ENCODE measurements at regions not wholly inside any gene's neighbourhood (a gene's known extent, or its start where the extent isn't known, plus 50 kb on each side); places are given as distances from the start of the nearest gene placed in this dataset.
"Not testable (repeated sequence)": the region's sequence is repeated elsewhere in the genome, so short reads cannot be mapped to it uniquely, and the experiment has no call there.

DNA sequence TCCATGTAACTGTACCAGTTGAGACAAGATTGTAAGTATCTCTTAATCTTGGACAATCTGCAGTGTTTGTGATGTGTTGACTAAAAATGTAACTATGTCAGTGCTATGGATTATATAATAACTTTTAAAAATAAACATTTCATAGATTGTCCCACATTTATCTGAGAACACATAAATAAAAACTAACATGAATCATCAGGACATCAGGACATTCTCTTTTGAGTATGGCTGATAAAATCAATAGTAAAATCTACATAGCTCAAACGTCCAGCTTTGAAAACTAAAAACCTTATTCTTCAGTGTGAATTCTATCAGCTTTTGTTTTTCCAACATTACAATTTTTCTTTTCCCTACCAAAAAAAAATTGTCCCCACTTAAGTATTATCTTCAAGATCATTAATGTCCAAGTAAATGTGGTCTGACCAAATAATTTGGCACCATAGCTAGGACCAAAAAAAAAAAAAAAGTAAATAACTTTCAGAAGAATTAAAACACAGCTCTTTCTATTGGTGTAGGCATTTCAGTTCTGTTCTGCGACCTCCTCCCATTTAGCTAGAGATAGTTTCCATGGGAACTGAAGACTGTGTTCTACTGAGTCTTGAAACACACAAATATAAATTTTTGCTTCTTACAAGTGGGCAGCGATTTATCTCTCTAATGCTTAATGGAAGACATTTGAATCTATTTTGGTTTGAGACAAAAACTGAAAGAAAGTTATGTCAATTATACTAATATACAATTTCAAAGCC, 123.0 kb upstream of the SGCE start:
- TF ChIP-seq, protein P1, sequence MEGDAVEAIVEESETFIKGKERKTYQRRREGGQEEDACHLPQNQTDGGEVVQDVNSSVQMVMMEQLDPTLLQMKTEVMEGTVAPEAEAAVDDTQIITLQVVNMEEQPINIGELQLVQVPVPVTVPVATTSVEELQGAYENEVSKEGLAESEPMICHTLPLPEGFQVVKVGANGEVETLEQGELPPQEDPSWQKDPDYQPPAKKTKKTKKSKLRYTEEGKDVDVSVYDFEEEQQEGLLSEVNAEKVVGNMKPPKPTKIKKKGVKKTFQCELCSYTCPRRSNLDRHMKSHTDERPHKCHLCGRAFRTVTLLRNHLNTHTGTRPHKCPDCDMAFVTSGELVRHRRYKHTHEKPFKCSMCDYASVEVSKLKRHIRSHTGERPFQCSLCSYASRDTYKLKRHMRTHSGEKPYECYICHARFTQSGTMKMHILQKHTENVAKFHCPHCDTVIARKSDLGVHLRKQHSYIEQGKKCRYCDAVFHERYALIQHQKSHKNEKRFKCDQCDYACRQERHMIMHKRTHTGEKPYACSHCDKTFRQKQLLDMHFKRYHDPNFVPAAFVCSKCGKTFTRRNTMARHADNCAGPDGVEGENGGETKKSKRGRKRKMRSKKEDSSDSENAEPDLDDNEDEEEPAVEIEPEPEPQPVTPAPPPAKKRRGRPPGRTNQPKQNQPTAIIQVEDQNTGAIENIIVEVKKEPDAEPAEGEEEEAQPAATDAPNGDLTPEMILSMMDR (IDR thresholded peaks at IDR 0.05; ENCODE audit: control extremely low read depth, extremely low read depth, low read depth, missing control alignments) = no peak
- ChIA-PET POLR2A (no interaction called here), CTCF (interaction anchor here (1.0 to 1.1 kb wide), 2 partner anchors 36 to 57 kb away, joined by 3 read pairs; no protein-coding TSS in a partner anchor)

DNA sequence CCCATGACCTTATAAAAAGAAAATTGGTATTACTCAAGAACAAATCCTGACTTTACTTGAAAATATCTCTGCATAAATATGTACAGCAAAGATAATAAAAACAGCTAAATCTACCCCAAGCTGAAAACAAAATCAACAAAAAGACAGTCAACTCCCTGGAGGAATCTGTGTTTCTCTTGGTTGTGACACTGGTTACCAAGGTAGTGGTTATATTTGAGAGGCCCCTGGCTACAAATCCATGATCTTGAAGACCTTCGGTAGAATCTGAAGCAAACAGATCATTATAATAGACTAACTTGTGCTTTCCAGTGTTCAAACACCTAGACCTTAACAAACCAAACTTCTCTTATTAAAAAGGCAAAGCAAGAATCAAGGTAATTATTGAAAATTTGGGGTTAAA, 123.9 kb upstream of the SGCE start:
- no peak for DNase-seq (ENCODE audit: extremely low spot score)
- CTCF ChIA-PET = no interaction called here
- TF ChIP-seq, protein P1 (IDR thresholded peaks at IDR 0.05; ENCODE audit: control extremely low read depth, extremely low read depth, low read depth, missing control alignments) = no peak
- POLR2A ChIA-PET = no interaction called here

More for the DNA sequence above, 123.0 kb upstream of the SGCE start:
- no peak for DNase-seq (ENCODE audit: extremely low spot score)

- ChIA-PET POLR2A (no interaction called here), CTCF (no interaction called here)
- no peak for DNase-seq (ENCODE audit: extremely low spot score)
- TF ChIP-seq, protein P1 (IDR thresholded peaks at IDR 0.05; ENCODE audit: control extremely low read depth, extremely low read depth, low read depth, missing control alignments) = no peak
Measured at GRCh38 chr7:94781236-94781635, 125.3 kb upstream of the SGCE start.

DNA sequence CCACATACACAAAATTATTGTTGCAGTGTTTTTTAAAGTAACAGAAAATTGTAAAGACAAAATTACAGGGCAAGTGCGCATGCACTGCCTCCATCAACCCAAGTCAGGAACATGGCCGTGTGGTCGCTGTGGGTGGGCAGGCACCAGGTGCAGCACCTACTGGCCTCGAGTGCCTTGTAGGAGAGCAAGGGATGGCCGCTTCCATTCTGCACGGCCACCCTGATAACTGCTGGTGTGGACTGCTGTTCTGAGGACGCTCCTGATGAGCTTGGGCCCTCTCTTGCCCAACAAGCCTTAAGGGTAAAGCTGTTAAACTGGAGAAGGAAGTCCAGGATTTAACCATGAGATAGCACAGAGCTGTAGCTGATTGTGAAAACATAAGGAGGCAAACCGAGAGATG, 124.6 kb upstream of the PPP1R9A start:
- POLR2A ChIA-PET = no interaction called here
- DNase-seq (ENCODE audit: extremely low spot score) = no peak
- CTCF ChIA-PET = no interaction called here
- TF ChIP-seq, protein P1 (IDR thresholded peaks at IDR 0.05; ENCODE audit: control extremely low read depth, extremely low read depth, low read depth, missing control alignments) = no peak

DNA sequence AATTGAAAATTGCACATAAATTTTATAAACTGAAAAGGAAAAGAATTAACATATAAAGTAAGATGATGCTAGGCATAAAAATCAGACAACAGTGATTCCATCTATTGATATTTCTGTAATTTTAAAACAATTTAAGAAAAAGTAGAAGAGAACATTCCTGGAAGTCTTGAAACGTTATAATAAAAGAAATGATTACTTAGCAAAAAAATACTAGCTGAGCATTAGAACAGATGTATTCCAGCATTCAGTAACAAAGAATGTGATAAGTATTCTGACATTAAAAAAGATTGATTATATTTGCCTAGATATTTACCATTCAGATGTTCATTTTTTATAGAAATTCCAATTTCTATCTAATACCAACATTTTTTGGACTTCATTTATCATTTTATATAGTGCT, 120.1 kb upstream of the PPP1R9A start:
- POLR2A ChIA-PET = no interaction called here
- no peak for DNase-seq (ENCODE audit: extremely low spot score)
- TF ChIP-seq, protein P1 (IDR thresholded peaks at IDR 0.05; ENCODE audit: control extremely low read depth, extremely low read depth, low read depth, missing control alignments) = no peak
- CTCF ChIA-PET = no interaction called here

- POLR2A ChIA-PET = not testable (repeated sequence)
Measured at GRCh38 chr7:94788378-94788777, 119.0 kb upstream of the PPP1R9A start.

GRCh38 chr7:94792241-94792640, 115.2 kb upstream of the PPP1R9A start:
- TF ChIP-seq, protein P1 (IDR thresholded peaks at IDR 0.05; ENCODE audit: control extremely low read depth, extremely low read depth, low read depth, missing control alignments) = no peak
- CTCF ChIA-PET = no interaction called here
- no peak for DNase-seq (ENCODE audit: extremely low spot score)
- POLR2A ChIA-PET = no interaction called here

More at GRCh38 chr7:94788378-94788777, 119.0 kb upstream of the PPP1R9A start:
- CTCF ChIA-PET; DNase-seq (ENCODE audit: extremely low spot score): not testable (repeated sequence)

- POLR2A ChIA-PET, CTCF ChIA-PET: not testable (repeated sequence)
Measured at GRCh38 chr7:94797404-94797803, 110.0 kb upstream of the PPP1R9A start.

More at GRCh38 chr7:94797404-94797803, 110.0 kb upstream of the PPP1R9A start:
- not testable (repeated sequence) for DNase-seq (ENCODE audit: extremely low spot score)
